ENCODE measurements at regions not wholly inside any gene's neighbourhood (a gene's known extent, or its start where the extent isn't known, plus 50 kb on each side); places are given as distances from the start of the nearest gene placed in this dataset.

GRCh38 chr17:63331301-63332061, 114.6 kb downstream of the CYB561 start:
- DNase-seq (ENCODE audit: low spot score in 2 of 2) (no peak), ATAC-seq (replicated peaks; ENCODE audit: extremely low read depth, poor library complexity, severe bottlenecking) (no peak)
- H3K4me1 Mint-ChIP-seq = no peaks in the 10 kb centered on the region
- H3K27ac Mint-ChIP-seq (ENCODE audit: low read depth) = no peak overlapping the region
- H3K4me3 Mint-ChIP-seq = no peak overlapping the region
- H3K9me3 Mint-ChIP-seq = no peaks in the 10 kb centered on the region
- H3K27me3 Mint-ChIP-seq = no peaks in the 10 kb centered on the region
- no peaks in the 10 kb centered on the region for H3K36me3 Mint-ChIP-seq (ENCODE audit: insufficient read depth)

- Mint-ChIP-seq H3K27ac (ENCODE audit: low read depth) (no peak overlapping the region), H3K27me3 (no peaks in the 10 kb centered on the region), H3K9me3 (no peaks in the 10 kb centered on the region), H3K4me1 (no peaks in the 10 kb centered on the region), H3K36me3 (ENCODE audit: insufficient read depth) (no peaks in the 10 kb centered on the region), H3K4me3 (no peak overlapping the region)
- DNase-seq (ENCODE audit: low spot score in 2 of 2) = no peak
- ATAC-seq (replicated peaks; ENCODE audit: extremely low read depth, poor library complexity, severe bottlenecking) = no peak
These were observed 113.8 kb downstream of the CYB561 start for GRCh38 chr17:63332286-63332685.

- no peaks in the 10 kb centered on the region for H3K4me1 Mint-ChIP-seq
- no peaks in the 10 kb centered on the region for H3K9me3 Mint-ChIP-seq
- no peak overlapping the region for H3K27ac Mint-ChIP-seq (ENCODE audit: low read depth)
- no peaks in the 10 kb centered on the region for H3K36me3 Mint-ChIP-seq (ENCODE audit: insufficient read depth)
- DNase-seq (ENCODE audit: low spot score in 2 of 2) (no peak), ATAC-seq (replicated peaks; ENCODE audit: extremely low read depth, poor library complexity, severe bottlenecking) (no peak)
- H3K4me3 Mint-ChIP-seq = no peak overlapping the region
- no peaks in the 10 kb centered on the region for H3K27me3 Mint-ChIP-seq
These were observed 112.2 kb downstream of the CYB561 start for GRCh38 chr17:63333869-63334268.

- Mint-ChIP-seq H3K4me3 (no peak overlapping the region), H3K9me3 (no peaks in the 10 kb centered on the region), H3K4me1 (no peaks in the 10 kb centered on the region), H3K27me3 (no peaks in the 10 kb centered on the region), H3K27ac (ENCODE audit: low read depth) (no peak overlapping the region), H3K36me3 (ENCODE audit: insufficient read depth) (no peaks in the 10 kb centered on the region)
- DNase-seq (ENCODE audit: low spot score in 2 of 2) (no peak), ATAC-seq (replicated peaks; ENCODE audit: extremely low read depth, poor library complexity, severe bottlenecking) (no peak)
These were observed 110.3 kb downstream of the CYB561 start for GRCh38 chr17:63335831-63336230.

- peaks cover 3% of the 10 kb centered on the region for H3K36me3 Mint-ChIP-seq (ENCODE audit: insufficient read depth)
- H3K27me3 Mint-ChIP-seq = no peaks in the 10 kb centered on the region
These were observed 108.5 kb downstream of the CYB561 start for GRCh38 chr17:63337579-63337978.

GRCh38 chr17:63338272-63338671, 107.8 kb downstream of the CYB561 start:
- Mint-ChIP-seq H3K9me3 (no peaks in the 10 kb centered on the region), H3K4me3 (no peak overlapping the region), H3K27ac (ENCODE audit: low read depth) (no peak overlapping the region), H3K27me3 (no peaks in the 10 kb centered on the region), H3K4me1 (no peaks in the 10 kb centered on the region), H3K36me3 (ENCODE audit: insufficient read depth) (peaks cover 3% of the 10 kb centered on the region)
- DNase-seq (ENCODE audit: low spot score in 2 of 2) (no peak), ATAC-seq (replicated peaks; ENCODE audit: extremely low read depth, poor library complexity, severe bottlenecking) (no peak)

More at GRCh38 chr17:63337579-63337978, 108.5 kb downstream of the CYB561 start:
- H3K27ac Mint-ChIP-seq (ENCODE audit: low read depth) = no peak overlapping the region
- DNase-seq (ENCODE audit: low spot score in 2 of 2) (no peak), ATAC-seq (replicated peaks; ENCODE audit: extremely low read depth, poor library complexity, severe bottlenecking) (no peak)
- no peak overlapping the region for H3K4me3 Mint-ChIP-seq
- H3K4me1 Mint-ChIP-seq = no peaks in the 10 kb centered on the region
- no peaks in the 10 kb centered on the region for H3K9me3 Mint-ChIP-seq

- no peaks in the 10 kb centered on the region for H3K27me3 Mint-ChIP-seq
- no peak overlapping the region for H3K4me3 Mint-ChIP-seq
- H3K27ac Mint-ChIP-seq (ENCODE audit: low read depth) = no peak overlapping the region
- ATAC-seq (replicated peaks; ENCODE audit: extremely low read depth, poor library complexity, severe bottlenecking) = no peak
- peaks cover 3% of the 10 kb centered on the region for H3K36me3 Mint-ChIP-seq (ENCODE audit: insufficient read depth)
- H3K9me3 Mint-ChIP-seq = no peaks in the 10 kb centered on the region
- no peaks in the 10 kb centered on the region for H3K4me1 Mint-ChIP-seq
- DNase-seq (ENCODE audit: low spot score in 2 of 2) = no peak
These were observed 104.8 kb downstream of the CYB561 start for GRCh38 chr17:63341276-63341675.

- Mint-ChIP-seq H3K4me3 (no peak overlapping the region), H3K36me3 (ENCODE audit: insufficient read depth) (peaks cover 5% of the 10 kb centered on the region), H3K4me1 (no peaks in the 10 kb centered on the region), H3K27me3 (no peaks in the 10 kb centered on the region), H3K9me3 (no peaks in the 10 kb centered on the region), H3K27ac (ENCODE audit: low read depth) (no peak overlapping the region)
- ATAC-seq (replicated peaks; ENCODE audit: extremely low read depth, poor library complexity, severe bottlenecking) (no peak), DNase-seq (ENCODE audit: low spot score in 2 of 2) (no peak)
These were observed 101.7 kb downstream of the CYB561 start for GRCh38 chr17:63344383-63344782.

- no peak for DNase-seq (ENCODE audit: low spot score in 2 of 2)
- H3K4me1 Mint-ChIP-seq = no peaks in the 10 kb centered on the region
These were observed 100.5 kb downstream of the CYB561 start for GRCh38 chr17:63345611-63346010.

GRCh38 chr17:63347475-63347874, 98.6 kb downstream of the CYB561 start:
- Mint-ChIP-seq H3K4me3 (no peak overlapping the region), H3K9me3 (no peaks in the 10 kb centered on the region), H3K27me3 (no peaks in the 10 kb centered on the region), H3K36me3 (ENCODE audit: insufficient read depth) (peaks cover 2% of the 10 kb centered on the region), H3K27ac (ENCODE audit: low read depth) (no peak overlapping the region), H3K4me1 (no peaks in the 10 kb centered on the region)
- ATAC-seq (replicated peaks; ENCODE audit: extremely low read depth, poor library complexity, severe bottlenecking) = no peak
- DNase-seq (ENCODE audit: low spot score in 2 of 2) = no peak

More at GRCh38 chr17:63345611-63346010, 100.5 kb downstream of the CYB561 start:
- no peaks in the 10 kb centered on the region for H3K9me3 Mint-ChIP-seq
- H3K36me3 Mint-ChIP-seq (ENCODE audit: insufficient read depth) = peaks cover 5% of the 10 kb centered on the region
- no peak for ATAC-seq (replicated peaks; ENCODE audit: extremely low read depth, poor library complexity, severe bottlenecking)
- H3K4me3 Mint-ChIP-seq = no peak overlapping the region
- no peaks in the 10 kb centered on the region for H3K27me3 Mint-ChIP-seq
- no peak overlapping the region for H3K27ac Mint-ChIP-seq (ENCODE audit: low read depth)

- ATAC-seq (replicated peaks; ENCODE audit: extremely low read depth, poor library complexity, severe bottlenecking) (no peak), DNase-seq (ENCODE audit: low spot score in 2 of 2) (no peak)
- H3K27me3 Mint-ChIP-seq = no peaks in the 10 kb centered on the region
- H3K9me3 Mint-ChIP-seq = no peaks in the 10 kb centered on the region
- H3K4me3 Mint-ChIP-seq = no peak overlapping the region
- H3K27ac Mint-ChIP-seq (ENCODE audit: low read depth) = no peak overlapping the region
- H3K4me1 Mint-ChIP-seq = no peaks in the 10 kb centered on the region
- peaks cover 2% of the 10 kb centered on the region for H3K36me3 Mint-ChIP-seq (ENCODE audit: insufficient read depth)
These were observed 96.6 kb downstream of the CYB561 start for GRCh38 chr17:63349478-63350000.

- ATAC-seq (replicated peaks; ENCODE audit: extremely low read depth, poor library complexity, severe bottlenecking) = no peak
- H3K27me3 Mint-ChIP-seq = no peaks in the 10 kb centered on the region
- H3K4me3 Mint-ChIP-seq = no peak overlapping the region
- DNase-seq (ENCODE audit: low spot score in 2 of 2) = no peak
- H3K9me3 Mint-ChIP-seq = no peaks in the 10 kb centered on the region
- H3K27ac Mint-ChIP-seq (ENCODE audit: low read depth) = no peak overlapping the region
- peaks cover 3% of the 10 kb centered on the region for H3K36me3 Mint-ChIP-seq (ENCODE audit: insufficient read depth)
- H3K4me1 Mint-ChIP-seq = no peaks in the 10 kb centered on the region
These were observed 95.7 kb downstream of the CYB561 start for GRCh38 chr17:63350364-63350763.

GRCh38 chr17:63354256-63354655, 91.8 kb downstream of the CYB561 start:
- Mint-ChIP-seq H3K27ac (ENCODE audit: low read depth) (no peak overlapping the region), H3K4me3 (no peak overlapping the region), H3K4me1 (no peaks in the 10 kb centered on the region), H3K36me3 (ENCODE audit: insufficient read depth) (peaks cover 5% of the 10 kb centered on the region), H3K27me3 (no peaks in the 10 kb centered on the region), H3K9me3 (no peaks in the 10 kb centered on the region)
- ATAC-seq (replicated peaks; ENCODE audit: extremely low read depth, poor library complexity, severe bottlenecking) (no peak), DNase-seq (ENCODE audit: low spot score in 2 of 2) (no peak)
